IMR-90 (cell line): ENCODE measurements at regions not wholly inside any gene's neighbourhood (a gene's known extent, or its start where the extent isn't known, plus 50 kb on each side); places are given as distances from the start of the nearest gene placed in this dataset.

Source experiments
- ATAC-seq: fragments of 200-7000 bp; cut with Tn5 transposase; 2 replicates; pipeline ENCODE4 v1.9.1; 2020; ENCODE audit warnings: low read depth, mild to moderate bottlenecking, moderate library complexity
- BruUV-seq: library from RNA; stranded (reverse); fragments of 400-500 nt; replicated peaks from 2 replicates; lab custom pipeline; 2021; lab: Mats Ljungman, UMichigan
- CTCF ChIA-PET: fragments of 300-600 bp; formaldehyde crosslinking; extraction: SDS; loops from one replicate; lab custom pipeline; 2021; ENCODE audit warnings: antibody characterized with exemption; lab: Yijun Ruan, JAX
- POLR2A ChIA-PET: fragments of 300-600 bp; sonication (Branson Sonifier 250); formaldehyde crosslinking; loops from one replicate; lab custom pipeline; 2022; ENCODE audit warnings: antibody characterized with exemption; ENCODE audit not compliant: unreplicated experiment; lab: Charles Lee
- DNase-seq: peaks from one replicate; pipeline ENCODE4 v3.0.0; 2013
- H2AFZ ChIP-seq: replicated peaks from 2 replicates; pipeline ENCODE3; 2013; ENCODE audit warnings: low read length, mild to moderate bottlenecking; ENCODE audit not compliant: poor library complexity
- H2AK5ac ChIP-seq: 2 replicates; pipeline ENCODE4 v1.6.1; 2013; ENCODE audit warnings: low read depth, low read length, inconsistent platforms
- H2AK9ac ChIP-seq: replicated peaks from 2 replicates; pipeline ENCODE3; 2013; ENCODE audit warnings: mild to moderate bottlenecking, low read depth, low read length, moderate library complexity; ENCODE audit not compliant: poor library complexity
- H2BK120ac ChIP-seq: 2 replicates; pipeline ENCODE4 v1.6.1; 2013; ENCODE audit warnings: low read depth, low read length, inconsistent platforms
- H2BK15ac ChIP-seq: 3 replicates; pipeline ENCODE4 v1.6.1; 2013; ENCODE audit warnings: low read depth, low read length, inconsistent platforms
- H2BK20ac ChIP-seq: 2 replicates; pipeline ENCODE4 v1.6.1; 2013; ENCODE audit warnings: low read depth, mild to moderate bottlenecking, inconsistent platforms, low read length, moderate library complexity
- H2BK5ac ChIP-seq: 2 replicates; pipeline ENCODE4 v1.6.1; 2013; ENCODE audit warnings: mild to moderate bottlenecking, low read depth, low read length, inconsistent platforms; ENCODE audit not compliant: poor library complexity, severe bottlenecking
- H3K14ac ChIP-seq: replicated peaks from 2 replicates; pipeline ENCODE4 v1.6.1; 2013; ENCODE audit warnings: low read depth, low read length, inconsistent platforms
- H3K18ac ChIP-seq: 2 replicates; pipeline ENCODE4 v1.6.1; 2013; ENCODE audit warnings: low read depth, low read length, control low read depth
- H3K23ac ChIP-seq: 2 replicates; pipeline ENCODE4 v1.6.1; 2013; ENCODE audit warnings: low read depth, low read length, inconsistent platforms
- H3K27ac ChIP-seq: 2 replicates; pipeline ENCODE4 v1.5.1; 2013; ENCODE audit warnings: mild to moderate bottlenecking, control low read depth, low read length; ENCODE audit not compliant: insufficient read depth
- H3K27me3 ChIP-seq: 2 replicates; pipeline ENCODE4 v1.6.1; 2013; ENCODE audit warnings: low read length; ENCODE audit not compliant: control insufficient read depth, insufficient read depth
- H3K36me3 ChIP-seq: 2 replicates; pipeline ENCODE4 v1.6.1; 2013; ENCODE audit warnings: low read length, mixed read lengths; ENCODE audit not compliant: control insufficient read depth, insufficient read depth
- H3K4ac ChIP-seq: 2 replicates; pipeline ENCODE4 v1.6.1; 2013; ENCODE audit warnings: low read depth, low read length, inconsistent platforms
- H3K4me1 ChIP-seq: 2 replicates; pipeline ENCODE4 v1.6.1; 2013; ENCODE audit warnings: low read length, mixed read lengths; ENCODE audit not compliant: control insufficient read depth, insufficient read depth
- H3K4me2 ChIP-seq: 2 replicates; pipeline ENCODE4 v1.6.1; 2013; ENCODE audit warnings: low read depth, mild to moderate bottlenecking, control low read depth, low read length, moderate library complexity
- H3K4me3 ChIP-seq: 2 replicates; pipeline ENCODE4 v1.5.1; 2013; ENCODE audit warnings: low read depth, mild to moderate bottlenecking, control low read depth, low read length, moderate library complexity; ENCODE audit not compliant: insufficient read depth
- H3K56ac ChIP-seq: 2 replicates; pipeline ENCODE4 v1.6.1; 2013; ENCODE audit warnings: low read length, inconsistent platforms; ENCODE audit not compliant: insufficient read depth; ENCODE audit errors: extremely low read depth
- H3K79me1 ChIP-seq, 2 experiments: 2 replicates each; pipeline ENCODE4 v1.6.1; 2013; ENCODE audit warnings: low read length in 2 of 2, inconsistent platforms in 1 of 2, low read depth in 1 of 2
- H3K9ac ChIP-seq: 2 replicates; pipeline ENCODE4 v1.6.1; 2013; ENCODE audit warnings: low read depth, low read length, control low read depth
- H3K9me1 ChIP-seq: 2 replicates; pipeline ENCODE4 v1.6.1; 2013; ENCODE audit warnings: low read length, inconsistent platforms; ENCODE audit not compliant: insufficient read depth
- H3K9me3 ChIP-seq: 2 replicates; pipeline ENCODE4 v1.6.1; 2013; ENCODE audit warnings: low read length; ENCODE audit not compliant: control insufficient read depth, insufficient read depth
- H4K20me1 ChIP-seq: 2 replicates; pipeline ENCODE4 v1.6.1; 2013; ENCODE audit warnings: low read length, inconsistent platforms; ENCODE audit not compliant: insufficient read depth
- H4K5ac ChIP-seq: 2 replicates; pipeline ENCODE4 v1.6.1; 2013; ENCODE audit warnings: mild to moderate bottlenecking, low read depth, low read length, control low read depth
- H4K8ac ChIP-seq, 2 experiments: 2 replicates each; pipeline ENCODE4 v1.6.1; 2013; ENCODE audit warnings: low read depth in 2 of 2, low read length in 2 of 2, control low read depth in 1 of 2, inconsistent platforms in 1 of 2
- H4K91ac ChIP-seq: 2 replicates; pipeline ENCODE4 v1.6.1; 2013; ENCODE audit warnings: low read depth, low read length, inconsistent platforms; ENCODE audit not compliant: insufficient read depth
- NFE2L2 ChIP-seq: fragments of 150-350 bp; IDR thresholded peaks from 2 replicates; pipeline ENCODE4 v1.6.1; 2016; ENCODE audit warnings: low read depth, mild to moderate bottlenecking, low read length
- RFX5 ChIP-seq: IDR thresholded peaks from 2 replicates; pipeline ENCODE4 v1.8.0; 2012; ENCODE audit warnings: low read depth, mild to moderate bottlenecking, low read length, moderate library complexity
- SMC3 ChIP-seq: fragments of 150-350 bp; IDR thresholded peaks from 2 replicates; pipeline ENCODE4 v1.6.1; 2016; ENCODE audit warnings: low read depth, mild to moderate bottlenecking, antibody characterized with exemption, low read length, moderate library complexity
- USF2 ChIP-seq: fragments of 150-350 bp; IDR thresholded peaks from 2 replicates; pipeline ENCODE4 v1.6.1; 2017; ENCODE audit warnings: mild to moderate bottlenecking, antibody characterized with exemption, low read length, low read depth
- WGBS, 2 experiments: methylation state at CpG; one replicate each; pipeline versions ENCODE4 v1.1.5 to v1.1.7; 2013; ENCODE audit warnings: missing lambda C conversion rate in 2 of 2; ENCODE audit not compliant: insufficient read length in 1 of 2; ENCODE audit errors: extremely low coverage in 2 of 2; 5-methylcytosine and 5-hydroxymethylcytosine counted together
- dilution Hi-C: fragments of 300-500 bp; cut with HindIII; formaldehyde crosslinking; loops from one replicate; pipeline ENCODE4 v1.14.3; 2018; ENCODE audit warnings: low sequenced_read_pairs; ENCODE audit not compliant: unreplicated experiment
- in situ Hi-C: fragments of 300-500 bp; cut with MboI; formaldehyde crosslinking; loops from 3 replicates; pipeline ENCODE4 v1.14.3; 2019; ENCODE audit warnings: low sequenced_read_pairs, inconsistent platforms, mixed read lengths
- intact Hi-C: fragments of 100-400 bp; cut with micrococcal nuclease; formaldehyde crosslinking; loops from 2 replicates; pipeline ENCODE4 v1.10.0; 2022

DNA sequence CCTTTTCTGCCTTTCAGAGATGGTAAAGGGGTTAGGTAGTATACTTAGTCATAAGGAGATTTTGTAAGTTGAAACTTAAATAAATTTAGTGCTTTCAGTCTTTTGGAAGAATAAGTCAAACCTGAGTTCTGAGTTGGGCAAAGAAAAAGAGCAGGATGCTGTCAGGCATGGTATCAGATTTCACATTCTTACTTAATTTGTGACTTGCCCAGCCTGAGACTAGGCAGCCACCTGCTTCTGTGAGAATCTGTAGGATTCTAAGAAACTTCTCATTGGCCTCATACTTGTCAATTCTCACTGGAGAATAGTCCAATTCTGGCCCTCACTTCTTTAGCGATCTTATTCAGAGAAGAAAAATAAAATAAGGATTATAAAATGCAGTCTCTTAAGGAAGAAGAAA, 577.5 kb downstream of the DIPK2A start:
- H3K79me1 ChIP-seq = no peaks in the 10 kb centered on the region
- no peak overlapping the region for H2BK20ac ChIP-seq
- H3K4me2 ChIP-seq = no peak overlapping the region
- no peak overlapping the region for H3K23ac ChIP-seq
- H4K5ac ChIP-seq = no peak overlapping the region
- no peak overlapping the region for H3K4ac ChIP-seq
- no CpG with 5 or more reads among the region's 1 CpG for WGBS, 2 experiments
- no peaks in the 10 kb centered on the region for H4K20me1 ChIP-seq
- H2BK120ac ChIP-seq = no peak overlapping the region
- no peak overlapping the region for H3K14ac ChIP-seq
- H3K9ac ChIP-seq = no peak overlapping the region
- no peak overlapping the region for H3K18ac ChIP-seq
- no peak overlapping the region for H2AK5ac ChIP-seq
- H3K56ac ChIP-seq = no peak overlapping the region
- no peak overlapping the region for H2AFZ ChIP-seq
- H3K36me3 ChIP-seq = no peaks in the 10 kb centered on the region
- no peak overlapping the region for H3K27ac ChIP-seq
- H3K9me1 ChIP-seq = no peaks in the 10 kb centered on the region
- TF ChIP-seq RFX5 (no peak), SMC3 (no peak), USF2 (no peak), NFE2L2 (no peak)
- DNase-seq = no peak
- POLR2A ChIA-PET = no interaction called here
- no peak overlapping the region for H3K4me3 ChIP-seq
- CTCF ChIA-PET = no interaction called here
- intact Hi-C loops = no loop called here
- H3K27me3 ChIP-seq = no peaks in the 10 kb centered on the region
- H3K9me3 ChIP-seq = no peaks in the 10 kb centered on the region
- in situ Hi-C loops = loop anchor here (25.0 kb wide), 1 partner anchor 112 kb away; no protein-coding TSS in a partner anchor
- BruUV-seq = no TSS peak
- H2AK9ac ChIP-seq = no peak overlapping the region
- no peak for ATAC-seq
- H4K91ac ChIP-seq = no peak overlapping the region
- H3K4me1 ChIP-seq = no peaks in the 10 kb centered on the region
- H4K8ac ChIP-seq = no peak overlapping the region
- dilution Hi-C loops = no loop called here
- no peak overlapping the region for H2BK15ac ChIP-seq
- H2BK5ac ChIP-seq = no peak overlapping the region
